GM12865 (cell line): ENCODE measurements at regions not wholly inside any gene's neighbourhood (a gene's known extent, or its start where the extent isn't known, plus 50 kb on each side); places are given as distances from the start of the nearest gene placed in this dataset.
A peak's percentile ranks its signal among the peaks of the same experiment; 100 is the strongest.
"Not testable (repeated sequence)": the region's sequence is repeated elsewhere in the genome, so short reads cannot be mapped to it uniquely, and the experiment has no call there.

ENCODE experiments used
- DNase-seq: peaks from one replicate; pipeline ENCODE4 v3.0.0; 2010; ENCODE audit warnings: low read depth
- H3K4me3 ChIP-seq: 2 replicates; pipeline ENCODE4 v1.5.1; 2011; ENCODE audit warnings: mild to moderate bottlenecking, low read depth, low read length, control low read depth
- TF ChIP-seq, protein P1 (sequence below): IDR thresholded peaks from 2 replicates; pipeline ENCODE4 v1.5.1; 2011; ENCODE audit warnings: low read length, control low read depth, low read depth, inconsistent platforms; ENCODE audit not compliant: insufficient read depth; ENCODE audit errors: missing control alignments

DNA sequence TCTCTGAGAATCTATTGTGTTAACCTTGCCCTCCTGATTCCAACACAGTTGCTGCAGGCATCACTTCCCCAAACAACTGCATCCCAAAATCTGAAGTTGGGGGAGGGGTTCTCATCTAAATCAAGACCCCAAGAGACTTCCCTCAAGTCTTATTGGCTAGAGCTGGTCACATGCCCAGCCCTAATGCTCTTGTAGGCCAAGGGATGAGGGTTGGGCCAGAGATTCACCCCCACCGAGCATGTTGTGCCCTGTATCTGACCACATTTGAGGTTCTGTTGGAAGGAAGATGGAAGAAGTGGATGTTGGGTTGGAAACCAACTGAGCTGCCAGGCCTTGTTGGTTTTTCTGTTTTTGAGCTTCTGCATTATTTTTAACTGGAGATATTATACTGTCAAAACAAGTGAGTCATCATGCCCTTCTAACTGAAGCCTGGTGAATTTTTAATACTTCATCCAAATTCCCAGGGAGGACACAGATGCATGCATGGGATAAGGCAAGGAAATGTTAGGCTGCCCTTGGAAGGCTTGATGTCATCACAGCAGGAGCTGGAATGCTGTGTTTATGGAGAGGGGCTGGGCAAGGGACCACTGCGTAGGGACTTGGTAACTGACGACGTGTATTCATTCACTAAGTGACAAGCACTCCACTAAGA, 68.6 kb upstream of the CACUL1 start:
- DNase-seq, result no peak
- no peak overlapping the region for H3K4me3 ChIP-seq
- TF ChIP-seq, protein P1, sequence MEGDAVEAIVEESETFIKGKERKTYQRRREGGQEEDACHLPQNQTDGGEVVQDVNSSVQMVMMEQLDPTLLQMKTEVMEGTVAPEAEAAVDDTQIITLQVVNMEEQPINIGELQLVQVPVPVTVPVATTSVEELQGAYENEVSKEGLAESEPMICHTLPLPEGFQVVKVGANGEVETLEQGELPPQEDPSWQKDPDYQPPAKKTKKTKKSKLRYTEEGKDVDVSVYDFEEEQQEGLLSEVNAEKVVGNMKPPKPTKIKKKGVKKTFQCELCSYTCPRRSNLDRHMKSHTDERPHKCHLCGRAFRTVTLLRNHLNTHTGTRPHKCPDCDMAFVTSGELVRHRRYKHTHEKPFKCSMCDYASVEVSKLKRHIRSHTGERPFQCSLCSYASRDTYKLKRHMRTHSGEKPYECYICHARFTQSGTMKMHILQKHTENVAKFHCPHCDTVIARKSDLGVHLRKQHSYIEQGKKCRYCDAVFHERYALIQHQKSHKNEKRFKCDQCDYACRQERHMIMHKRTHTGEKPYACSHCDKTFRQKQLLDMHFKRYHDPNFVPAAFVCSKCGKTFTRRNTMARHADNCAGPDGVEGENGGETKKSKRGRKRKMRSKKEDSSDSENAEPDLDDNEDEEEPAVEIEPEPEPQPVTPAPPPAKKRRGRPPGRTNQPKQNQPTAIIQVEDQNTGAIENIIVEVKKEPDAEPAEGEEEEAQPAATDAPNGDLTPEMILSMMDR, result no peak

DNA sequence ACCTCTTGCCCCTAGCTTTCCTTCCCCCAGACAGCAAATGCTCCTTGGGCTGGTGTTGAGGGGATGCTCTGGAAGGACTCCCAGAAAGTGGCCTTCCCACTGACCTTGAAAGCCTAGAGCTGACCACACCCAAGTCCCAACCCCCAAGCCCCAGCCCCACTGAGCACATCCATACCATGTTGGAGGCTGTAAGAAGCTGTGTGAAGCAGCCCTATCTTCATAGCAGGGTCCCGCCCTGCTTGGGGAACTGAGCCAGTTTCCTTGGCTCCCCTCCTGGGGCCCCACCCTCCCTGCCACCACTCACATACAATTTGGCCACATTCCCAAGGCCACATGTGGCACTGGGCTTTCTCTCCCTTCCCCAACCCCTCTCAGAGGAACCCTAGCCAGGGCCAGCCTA, 72.3 kb upstream of the CACUL1 start:
- H3K4me3 ChIP-seq, result no peak overlapping the region
- TF ChIP-seq, protein P1, result no peak
- DNase-seq, result no peak

DNA sequence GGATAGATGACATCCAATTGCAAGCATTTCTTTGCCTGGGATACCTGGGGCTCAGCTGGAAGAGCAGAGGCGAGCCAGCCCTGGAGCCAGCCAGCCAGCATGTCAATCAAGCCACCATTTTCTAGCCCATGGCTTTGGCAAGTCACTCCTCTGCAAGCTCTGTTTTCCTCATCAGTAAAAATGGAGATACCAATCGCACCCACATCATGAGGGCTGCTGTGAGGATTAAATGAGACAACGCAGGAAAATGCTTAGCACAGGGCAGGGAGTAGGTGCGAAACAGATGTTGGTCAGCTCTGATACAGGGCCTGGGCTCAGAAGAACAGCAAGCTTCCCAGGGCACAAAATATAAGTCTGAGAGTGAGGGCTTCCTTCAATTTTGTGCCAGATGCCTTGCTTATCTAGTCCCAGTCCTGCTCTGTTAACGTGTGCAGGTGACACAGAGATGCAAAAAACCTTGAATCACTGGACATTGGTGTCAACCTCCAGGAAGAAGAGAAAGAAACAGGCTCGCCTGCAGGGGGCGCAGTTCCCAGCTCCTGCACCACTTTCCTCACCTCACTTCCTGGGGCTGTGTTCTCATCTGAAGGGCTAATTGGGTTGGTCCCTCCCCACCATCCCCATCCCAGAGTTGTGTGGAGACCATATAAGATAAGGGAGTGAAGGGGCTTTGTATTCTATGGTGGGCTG, 72.8 kb upstream of the CACUL1 start:
- no peak overlapping the region for H3K4me3 ChIP-seq
- TF ChIP-seq, protein P1, result peak; percentile 30
- DNase-seq, result no peak

DNA sequence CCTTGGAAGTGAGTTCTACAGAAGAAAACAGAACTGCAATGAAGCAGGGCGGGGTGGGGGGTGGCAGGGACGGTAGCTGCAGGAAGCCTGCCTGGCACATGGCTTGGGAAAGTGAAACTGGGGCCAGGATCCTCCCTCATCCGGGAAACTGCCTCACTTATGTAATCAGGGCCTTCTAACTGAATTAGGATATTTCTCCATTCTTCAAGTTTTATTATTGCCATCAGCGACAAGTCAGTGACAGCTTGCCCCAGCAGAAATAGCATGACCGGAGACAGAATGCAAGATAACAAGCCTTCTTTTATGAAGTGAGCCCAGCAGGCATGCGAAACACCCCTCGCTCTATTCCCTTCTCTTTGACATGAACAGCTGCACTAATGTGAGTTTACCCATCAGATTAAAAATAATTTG, 77.5 kb upstream of the CACUL1 start:
- H3K4me3 ChIP-seq, result no peak overlapping the region
- DNase-seq, result no peak
- TF ChIP-seq, protein P1, result no peak

DNA sequence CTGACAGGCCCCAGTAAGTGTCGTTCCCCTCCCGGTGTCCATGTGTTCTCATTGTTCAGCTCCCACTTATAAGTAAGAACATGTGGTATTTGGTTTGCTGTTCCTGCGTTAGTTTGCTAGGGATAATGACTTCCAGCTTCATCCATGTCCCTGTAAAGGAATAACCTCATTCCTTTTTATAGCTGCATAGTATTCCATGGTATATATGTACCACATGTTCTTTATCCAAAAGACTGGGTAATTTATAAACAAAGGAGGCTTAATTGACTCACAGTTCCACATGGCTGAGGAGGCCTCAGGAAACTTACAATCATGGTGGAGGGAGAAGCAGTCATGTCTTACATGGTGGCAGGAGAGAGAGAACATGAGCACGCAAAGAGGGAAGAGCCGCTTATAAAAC, 79.6 kb upstream of the CACUL1 start:
- not testable (repeated sequence) for DNase-seq, H3K4me3 ChIP-seq

DNA sequence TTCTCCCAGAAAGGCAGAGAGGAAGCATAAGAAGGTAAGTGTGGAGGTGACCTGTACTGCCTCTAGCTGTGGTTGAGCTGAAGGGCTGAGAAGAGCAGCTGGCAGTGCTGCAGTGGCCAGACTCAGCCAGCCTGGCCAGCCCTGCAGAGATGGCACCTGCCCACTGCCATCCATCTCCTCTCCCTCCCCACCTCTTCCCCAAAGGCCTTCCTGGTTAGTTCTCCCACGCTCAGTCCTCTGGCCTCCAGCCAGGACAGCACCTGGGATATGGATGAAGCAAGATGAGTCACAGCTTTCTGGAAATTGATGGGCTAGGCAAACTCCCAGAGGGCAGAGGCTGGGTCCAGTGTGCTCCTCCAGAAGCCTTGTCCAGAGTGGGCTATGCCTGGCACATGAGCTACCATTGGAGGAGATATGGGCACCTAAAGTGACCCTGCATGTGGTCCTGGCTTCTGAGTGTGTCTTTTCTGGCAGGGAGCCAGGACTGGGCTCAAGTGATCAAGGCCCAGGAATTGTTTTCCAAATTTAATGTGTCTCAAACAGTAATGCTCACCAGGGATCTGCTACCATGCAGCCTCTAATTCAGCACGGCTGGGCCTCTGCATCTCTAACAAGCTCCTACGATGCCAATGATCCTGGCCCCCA, 81.0 kb upstream of the CACUL1 start:
- TF ChIP-seq, protein P1, result no peak
- no peak for DNase-seq

DNA sequence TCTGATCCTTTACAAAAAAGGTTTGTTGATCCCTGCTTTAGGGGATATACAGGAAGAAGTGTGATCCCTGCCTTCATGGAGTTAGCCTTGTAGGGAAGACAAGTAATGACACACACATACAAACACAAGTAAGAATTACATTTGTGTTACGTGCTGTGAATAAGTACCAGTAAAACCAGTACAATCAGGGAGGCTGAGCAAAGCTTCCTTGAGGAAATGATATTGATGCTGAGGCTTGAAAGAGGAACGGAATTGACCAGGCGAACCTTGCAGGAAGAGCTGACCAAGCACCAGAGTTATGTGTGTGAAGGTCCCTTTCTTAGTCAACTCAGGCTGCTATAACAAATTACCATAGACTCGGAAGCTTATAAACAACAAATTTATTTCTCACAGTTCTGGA, 83.6 kb upstream of the CACUL1 start:
- TF ChIP-seq, protein P1, result no peak
- DNase-seq, result no peak

More for the DNA sequence above, 81.0 kb upstream of the CACUL1 start:
- no peak overlapping the region for H3K4me3 ChIP-seq

More for the DNA sequence above, 83.6 kb upstream of the CACUL1 start:
- no peak overlapping the region for H3K4me3 ChIP-seq
